Glomerular visceral epithelial cell (primary cell): ENCODE measurements at regions not wholly inside any gene's neighbourhood (a gene's known extent, or its start where the extent isn't known, plus 50 kb on each side); places are given as distances from the start of the nearest gene placed in this dataset.
"Not testable (repeated sequence)": the region's sequence is repeated elsewhere in the genome, so short reads cannot be mapped to it uniquely, and the experiment has no call there.

Experiments
- DNase-seq: peaks from one replicate; pipeline ENCODE4 v3.0.0-alpha.2; 2016; ENCODE audit errors: extremely low spot score

DNA sequence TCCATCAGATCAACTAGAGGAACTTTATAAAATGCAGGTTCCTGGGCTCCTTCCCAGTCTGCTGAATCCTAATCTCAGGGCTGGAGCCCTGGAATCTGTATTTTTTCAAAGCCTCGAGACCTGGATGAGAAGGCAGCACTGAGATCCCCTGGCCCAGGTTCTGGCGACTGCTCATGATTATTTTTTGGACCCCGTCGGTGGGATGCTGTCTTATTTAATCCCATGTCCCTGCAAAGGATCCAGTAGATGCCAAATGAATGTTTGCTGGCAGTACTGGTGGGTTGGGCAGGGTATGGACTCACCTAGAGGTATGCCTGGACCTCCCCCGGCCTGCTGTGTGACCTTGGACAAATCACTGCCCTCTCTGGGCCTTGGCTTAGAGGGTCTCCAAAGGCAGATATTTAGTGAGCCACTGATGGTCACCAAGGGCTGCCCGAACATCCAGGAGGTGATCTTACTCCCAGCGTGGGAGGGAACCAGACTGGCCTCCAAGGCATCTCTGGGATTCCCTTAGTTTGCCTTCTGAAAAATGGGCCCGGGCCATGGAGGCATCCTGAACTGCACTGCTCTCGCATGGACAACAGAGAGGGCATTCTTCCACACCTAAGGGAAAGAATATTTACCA is 91.6 kb upstream of the RUNX3 start:
- DNase-seq, result no peak

DNA sequence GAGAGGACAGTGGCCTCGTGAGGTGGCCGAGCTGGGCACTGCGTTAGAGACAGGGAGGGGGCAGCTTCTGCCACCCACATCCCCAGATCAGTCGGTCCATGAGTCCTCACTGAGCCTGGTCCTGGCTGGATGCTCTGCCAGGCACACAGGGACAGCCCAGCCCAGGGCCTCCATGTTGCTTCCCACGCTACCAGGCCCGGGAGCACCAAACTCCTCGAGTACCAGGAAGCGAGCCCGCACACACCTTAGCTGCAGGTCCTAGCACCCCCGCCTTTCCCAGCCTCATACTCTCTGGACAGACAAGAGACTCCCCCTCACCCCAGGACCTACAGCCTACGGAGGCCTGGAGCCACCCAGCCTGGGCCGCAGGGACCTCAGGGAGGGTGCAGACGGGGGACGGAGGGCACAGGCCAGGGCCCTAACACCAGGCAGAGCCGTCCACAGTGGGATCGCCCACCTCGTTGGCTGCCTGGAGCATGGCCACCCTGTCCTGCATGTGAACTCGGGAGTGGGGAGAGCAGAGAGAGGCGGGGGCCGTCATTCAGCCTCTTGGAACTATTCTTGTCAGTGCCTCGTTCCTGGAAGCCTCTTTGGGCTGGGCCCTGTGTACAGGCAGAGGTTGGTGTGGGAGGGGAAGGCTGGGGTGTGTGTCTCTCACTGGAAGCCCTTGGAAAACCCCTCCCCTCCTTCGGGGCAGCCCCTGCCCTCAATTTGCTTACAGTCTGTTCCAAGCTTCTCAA is 90.9 kb upstream of the RUNX3 start:
- DNase-seq, result no peak

DNA sequence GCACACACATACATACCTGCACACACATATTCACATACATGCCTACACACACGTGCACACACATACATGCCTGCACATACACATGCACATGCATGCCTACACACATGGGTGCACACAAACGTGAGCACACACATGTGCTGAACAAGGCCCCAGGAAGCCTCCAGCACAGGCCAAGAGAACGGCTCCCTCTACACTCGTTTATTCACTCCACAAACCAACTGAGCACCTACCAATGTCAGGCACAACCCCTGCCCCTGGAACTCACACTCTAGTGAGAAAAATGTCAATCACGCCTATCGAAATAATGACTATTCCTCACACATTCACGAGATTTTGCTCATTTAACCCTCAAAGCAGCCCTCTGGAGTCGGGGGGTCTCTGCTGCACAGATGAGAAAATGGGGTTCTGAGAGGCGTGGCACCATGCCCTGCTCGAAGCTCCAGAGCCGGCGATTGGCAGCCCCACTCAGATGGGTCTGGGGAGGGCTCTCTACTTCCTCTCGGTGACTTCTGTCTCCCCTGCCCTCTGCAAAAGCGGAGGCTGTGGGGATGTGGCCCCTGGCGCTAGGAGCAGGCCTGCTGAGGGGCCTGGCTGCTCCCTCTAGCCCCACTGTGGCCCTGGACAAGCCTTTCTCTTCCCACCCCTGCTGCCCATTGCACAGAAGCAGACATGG is 90.2 kb upstream of the RUNX3 start:
- no peak for DNase-seq

DNA sequence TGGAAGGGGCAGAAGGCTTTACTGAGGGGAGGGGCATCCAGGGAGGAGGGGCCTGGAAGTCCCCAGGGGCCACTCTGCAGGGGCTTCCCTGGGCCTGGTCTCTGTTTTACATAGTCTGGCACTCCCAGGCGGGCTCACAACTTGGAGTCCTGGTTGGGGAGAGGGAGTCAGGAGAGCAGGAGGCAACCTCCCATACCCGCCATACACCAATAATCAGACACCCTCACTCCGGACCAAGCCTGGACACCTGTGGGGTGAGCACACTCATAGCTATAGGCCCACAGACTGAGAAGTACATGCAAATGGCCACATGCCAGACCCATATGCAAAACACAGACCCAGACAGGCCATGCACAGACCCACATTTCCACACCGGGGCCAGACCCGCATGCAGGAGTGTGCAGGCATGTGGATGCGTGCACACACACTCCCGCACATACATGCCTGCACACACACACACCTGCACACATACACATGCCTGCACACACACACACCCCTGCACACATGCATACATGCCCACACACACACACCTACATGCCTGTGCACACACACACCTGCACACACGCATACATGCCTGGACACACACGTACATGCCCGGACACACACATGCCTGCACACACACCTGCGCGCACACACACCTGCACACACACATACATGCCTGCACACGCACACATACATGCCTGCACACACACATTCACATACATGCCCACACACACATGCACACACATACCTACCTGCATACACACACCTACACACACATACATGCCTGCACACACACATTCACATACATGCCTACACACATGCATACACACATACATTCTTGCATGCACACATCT is 89.5 kb upstream of the RUNX3 start:
- no peak for DNase-seq

DNA sequence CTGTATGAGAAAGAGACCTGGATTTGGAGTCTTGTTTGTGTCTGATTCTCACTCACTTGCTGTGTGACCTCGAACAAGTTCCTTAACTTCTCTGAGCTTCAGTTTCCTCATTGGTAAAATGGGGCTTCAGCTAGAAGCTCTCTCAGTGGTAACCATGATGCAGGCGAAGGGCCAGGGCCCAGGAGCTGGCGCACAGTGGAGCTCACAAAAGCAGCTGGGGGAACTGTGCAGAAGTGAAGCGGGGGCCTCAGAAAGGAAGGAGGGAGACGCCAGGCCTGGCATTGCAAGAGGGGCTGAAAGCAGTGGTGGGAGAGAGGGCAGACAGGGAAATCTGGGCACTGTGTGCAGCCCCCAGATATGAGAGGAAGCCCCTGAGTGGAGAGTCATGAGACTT is 88.9 kb upstream of the RUNX3 start:
- DNase-seq, result no peak

DNA sequence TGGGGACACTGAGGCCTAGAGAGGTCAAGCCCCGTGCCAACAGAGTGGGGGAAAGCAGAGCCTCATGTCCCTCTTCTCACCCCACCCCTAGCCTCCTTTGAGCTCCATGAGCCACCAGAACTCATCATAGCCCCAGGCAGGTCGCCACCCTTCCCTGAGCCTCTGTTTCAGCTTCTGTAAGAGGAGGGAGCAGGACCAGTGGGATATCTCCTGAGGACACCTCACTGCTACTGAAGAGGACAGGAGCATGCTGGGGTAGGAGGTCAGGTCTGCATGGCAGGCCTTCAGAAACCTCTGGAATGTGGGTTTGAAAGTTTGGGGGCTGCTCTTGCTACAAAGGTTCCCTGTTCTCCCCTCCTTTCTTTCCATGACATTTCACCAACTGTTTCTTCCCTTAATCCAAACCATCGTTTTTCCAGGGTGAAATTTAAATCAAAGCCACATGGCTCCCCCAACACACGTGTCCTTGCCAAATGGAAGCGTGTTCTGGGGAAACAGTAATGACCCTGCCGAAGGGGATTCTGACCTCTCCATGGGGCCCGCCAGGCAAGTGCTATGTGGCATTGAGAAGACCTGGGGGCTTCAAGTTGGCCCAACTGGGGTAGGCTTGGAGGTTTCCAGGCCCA is 88.1 kb upstream of the RUNX3 start:
- no peak for DNase-seq

DNA sequence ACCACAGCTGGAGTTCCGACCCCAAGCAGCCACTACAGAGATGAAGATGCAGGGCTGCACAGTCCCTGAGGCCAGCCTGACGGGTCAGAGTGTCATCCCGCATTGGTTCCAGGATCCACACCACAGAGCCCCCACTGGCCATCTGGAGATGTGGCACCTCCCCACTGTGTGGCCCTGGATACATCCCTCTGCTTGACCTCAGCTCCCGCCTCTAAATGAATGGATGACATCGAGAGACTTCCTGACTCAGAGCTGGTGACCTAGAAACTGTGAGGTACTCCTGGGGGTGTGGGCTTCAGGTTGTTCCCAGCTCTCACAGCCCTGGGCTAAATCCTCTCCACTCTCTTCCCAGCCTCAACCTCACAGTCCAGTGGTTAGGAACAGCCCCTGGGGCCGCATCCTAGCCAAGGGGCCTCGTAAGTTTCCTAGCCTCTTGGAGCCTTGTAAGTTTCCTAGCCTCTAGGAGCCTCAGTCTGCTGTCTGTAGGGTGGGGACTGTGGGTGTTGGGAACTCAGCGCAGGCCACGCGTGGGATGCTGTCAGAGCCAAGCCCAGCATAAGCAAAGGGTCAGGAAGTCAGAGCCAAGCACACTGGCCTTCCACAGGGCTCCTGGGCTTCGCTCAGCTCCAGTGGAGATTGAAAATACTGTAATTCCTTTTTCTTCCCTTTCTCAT is 87.5 kb upstream of the RUNX3 start:
- DNase-seq, result peak; percentile 34

DNA sequence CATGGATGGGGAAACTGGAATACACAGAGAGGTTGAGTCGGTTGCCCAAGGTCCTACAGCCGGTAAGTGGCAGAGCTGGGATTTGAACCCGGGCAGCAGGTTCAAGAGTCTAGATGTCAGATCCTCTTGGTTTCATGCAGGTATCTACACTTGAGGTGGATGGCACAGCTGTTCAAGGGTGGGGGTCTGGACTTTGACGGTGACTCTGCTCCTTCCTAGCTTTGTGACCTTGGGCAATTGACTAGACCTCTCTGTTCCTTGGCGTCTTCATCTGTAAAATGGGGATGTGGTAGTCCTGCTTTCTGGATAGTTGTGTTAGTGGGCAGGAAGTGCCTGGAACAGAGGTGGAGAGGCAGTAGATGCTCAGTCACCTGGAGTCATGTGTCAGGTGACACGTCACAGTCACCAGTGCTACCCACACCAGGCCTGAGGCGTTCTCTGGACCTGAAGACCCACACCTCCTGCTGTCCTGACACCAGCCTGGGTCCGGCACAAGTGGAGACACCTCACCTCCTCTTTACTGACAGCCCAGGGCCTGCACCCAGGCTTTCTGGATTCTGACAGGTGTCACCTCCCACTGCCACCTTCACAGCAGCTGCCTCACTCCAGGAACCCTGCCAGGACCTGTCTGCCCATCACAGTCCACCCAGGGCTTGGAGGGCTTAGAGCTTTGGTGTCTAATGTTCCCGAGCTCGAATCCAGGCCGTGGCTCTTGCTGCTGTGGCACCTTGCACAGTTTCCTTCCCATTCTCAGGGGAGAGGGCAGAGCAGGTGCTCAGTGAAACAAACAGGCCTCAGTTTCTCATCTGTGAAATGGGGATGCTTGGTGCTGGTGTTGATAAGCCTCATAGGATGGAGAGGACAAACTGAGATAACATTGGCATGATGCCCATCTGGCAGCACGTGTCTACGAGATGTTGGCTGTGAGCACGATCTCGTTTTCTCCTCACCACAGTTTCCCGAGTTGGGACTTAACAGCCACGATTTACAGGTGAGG is 83.2 kb upstream of the RUNX3 start:
- DNase-seq, result no peak

DNA sequence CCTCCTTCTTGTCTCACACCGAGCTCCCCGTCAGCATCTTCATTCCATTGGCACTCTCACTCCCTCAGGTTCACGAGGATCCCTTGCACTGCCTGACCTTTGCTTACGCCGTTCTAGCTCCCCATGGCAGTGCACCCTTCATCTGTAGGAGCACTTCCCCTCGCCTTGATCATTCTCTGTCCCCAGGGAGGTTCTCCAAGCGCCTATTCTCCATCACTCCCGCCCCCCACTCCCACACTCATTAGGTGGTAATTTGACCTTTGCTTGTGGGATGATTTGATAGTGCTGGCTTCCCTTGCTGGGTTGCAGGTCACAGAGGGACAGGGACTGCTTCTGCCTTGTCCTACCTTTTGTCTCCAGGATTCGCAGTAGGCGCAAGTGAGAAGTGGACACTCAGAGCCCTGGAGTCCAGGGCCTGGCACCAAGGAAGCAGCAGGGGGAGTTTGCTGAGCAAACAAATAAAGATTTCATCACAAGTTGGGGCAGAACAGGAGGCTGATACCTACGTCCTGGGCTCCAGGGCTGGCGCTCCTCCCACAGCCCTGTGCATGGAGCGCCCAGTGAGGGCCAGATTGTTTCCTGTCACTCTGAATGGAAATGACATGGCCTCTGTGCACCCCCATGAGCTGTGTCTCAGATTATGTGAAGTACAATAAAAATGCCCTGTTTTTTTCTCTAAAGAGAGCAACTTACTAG is 82.0 kb upstream of the RUNX3 start:
- DNase-seq, result no peak

DNA sequence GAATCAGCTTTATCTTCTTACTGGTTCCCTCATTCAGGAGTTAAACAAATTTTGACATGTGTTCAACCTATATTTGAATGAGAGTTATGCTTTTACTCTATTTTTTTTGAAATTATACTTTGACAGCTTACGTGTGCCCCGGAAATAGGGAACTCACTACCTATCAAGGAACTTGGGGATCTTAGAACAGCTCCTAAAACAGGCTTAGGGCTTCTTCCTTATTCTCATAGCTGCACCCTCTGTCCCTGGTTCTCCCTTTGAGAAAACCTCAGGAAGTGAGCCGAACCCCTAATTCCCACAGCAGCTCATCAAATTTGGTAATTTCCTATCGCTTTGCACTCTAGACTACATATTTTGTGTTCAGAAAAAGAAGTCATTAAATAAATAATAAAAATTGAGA is 81.2 kb upstream of the RUNX3 start:
- DNase-seq, result no peak

DNA sequence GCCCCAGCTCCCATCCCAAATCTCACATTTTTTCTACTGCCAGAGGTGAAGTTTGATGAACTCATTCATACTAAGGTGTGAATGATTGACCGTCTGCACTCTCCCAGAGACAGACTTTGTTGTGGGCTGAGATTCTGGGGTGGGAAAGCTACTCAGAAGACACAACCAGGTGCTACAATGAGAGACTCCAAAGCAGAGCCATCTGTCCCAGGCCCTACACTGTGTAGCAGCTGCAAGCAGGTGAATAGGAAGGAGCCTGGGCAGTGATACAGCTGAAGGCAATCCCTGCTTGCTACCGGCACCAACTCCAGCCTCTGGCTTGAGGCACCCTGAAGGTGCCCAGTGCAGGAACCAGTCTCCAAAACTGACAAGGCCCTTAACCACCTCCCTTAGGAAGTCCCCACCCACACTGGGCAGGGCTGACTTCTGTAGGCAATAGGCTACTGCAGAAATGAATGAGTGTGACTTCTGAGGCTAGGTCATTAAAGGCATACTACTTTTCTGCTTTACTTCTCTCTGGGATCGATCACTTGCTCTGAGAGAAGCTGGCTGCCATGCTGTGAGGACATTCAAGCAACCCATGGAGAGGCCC is 79.7 kb upstream of the RUNX3 start:
- no peak for DNase-seq

DNA sequence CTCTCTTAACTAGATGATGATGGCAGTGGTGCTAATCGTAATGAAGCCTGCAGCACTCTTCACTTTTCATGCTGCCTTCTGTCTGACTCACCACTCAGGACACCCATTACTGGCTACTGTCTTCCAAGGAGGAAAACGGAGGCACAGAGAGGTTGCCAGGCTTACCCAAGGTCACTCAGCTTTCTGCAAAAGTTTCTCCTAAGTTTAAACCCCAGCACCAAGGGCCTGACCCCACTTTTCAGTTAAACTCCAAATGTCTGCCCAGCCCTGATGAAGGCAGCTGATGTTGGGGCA is 78.1 kb upstream of the RUNX3 start:
- DNase-seq, result no peak

DNA sequence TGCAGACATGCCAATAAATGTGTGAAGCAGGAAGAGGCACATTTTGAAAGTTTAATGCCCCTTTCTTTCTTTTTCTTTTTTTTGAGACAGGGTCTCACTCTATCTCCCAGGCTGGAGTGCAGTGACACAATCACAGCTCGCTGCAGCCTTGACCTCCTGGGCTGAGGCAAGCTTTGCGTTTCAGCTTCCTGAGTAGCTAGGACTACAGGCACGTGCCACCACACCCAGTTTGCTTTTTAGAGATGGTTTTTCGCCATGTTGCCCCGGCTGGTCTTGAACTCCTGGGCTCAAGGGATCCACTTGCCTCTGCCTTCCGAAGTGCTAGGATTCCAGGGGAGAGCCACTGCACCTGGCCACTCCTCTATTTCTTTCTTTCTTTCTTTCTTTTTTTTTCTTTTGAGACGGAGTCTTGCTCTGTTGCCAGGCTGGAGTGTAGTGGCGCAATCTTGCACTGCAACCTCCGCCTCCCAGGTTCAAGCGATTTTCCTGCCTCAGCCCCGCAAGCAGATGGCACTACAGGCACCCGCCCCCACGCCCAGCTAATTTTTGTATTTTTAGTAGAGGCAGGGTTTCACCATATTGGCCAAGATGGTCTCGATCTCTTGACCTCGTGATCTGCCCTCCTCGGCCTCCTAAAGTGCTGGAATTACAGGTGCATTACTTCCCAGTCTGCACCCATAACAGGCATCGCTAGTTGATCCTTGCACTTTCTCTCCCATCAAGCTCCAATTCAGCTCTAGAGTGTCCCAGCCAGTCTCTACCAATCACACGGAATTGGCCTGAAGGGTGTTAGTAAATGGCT is 77.5 kb upstream of the RUNX3 start:
- DNase-seq, result not testable (repeated sequence)

DNA sequence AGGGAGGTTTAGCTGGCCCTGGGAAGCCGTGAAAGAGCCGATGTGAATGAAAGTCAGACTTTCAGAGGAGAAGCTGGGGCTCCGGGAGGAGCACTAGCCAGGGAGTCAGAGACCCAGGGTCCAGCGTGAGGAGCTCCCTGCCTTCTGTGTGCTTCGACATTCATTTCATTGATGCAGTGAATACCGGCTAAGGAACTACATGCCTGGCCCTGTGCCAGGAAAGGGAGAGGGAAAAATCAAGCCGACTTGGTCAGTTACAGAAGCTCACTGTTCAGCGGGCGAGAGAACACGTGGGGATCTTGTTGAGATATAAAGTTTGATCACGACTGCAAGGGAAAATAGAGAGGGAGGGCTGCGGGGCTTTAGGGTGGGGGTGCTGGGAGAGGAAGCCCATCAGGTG is 76.7 kb upstream of the RUNX3 start:
- no peak for DNase-seq

DNA sequence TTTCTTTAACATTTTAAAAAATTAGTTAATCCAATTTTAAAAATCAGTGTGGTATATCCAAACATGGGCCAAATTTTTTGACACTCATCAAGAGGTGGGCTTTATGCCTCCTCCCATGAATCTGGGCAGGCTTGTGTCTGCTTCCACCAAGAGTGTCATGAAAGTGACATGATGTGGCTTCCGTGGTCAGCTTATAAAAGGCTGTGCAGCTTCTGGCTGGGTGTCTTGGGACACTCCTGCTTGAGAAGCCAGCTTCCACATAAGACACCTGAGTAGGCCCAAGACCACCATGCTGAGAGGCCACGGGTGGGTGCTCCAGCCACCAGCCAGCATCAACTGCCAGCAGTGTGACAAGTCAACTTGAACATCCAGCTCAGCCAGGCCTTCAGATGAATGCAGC is 74.3 kb upstream of the RUNX3 start:
- no peak for DNase-seq

DNA sequence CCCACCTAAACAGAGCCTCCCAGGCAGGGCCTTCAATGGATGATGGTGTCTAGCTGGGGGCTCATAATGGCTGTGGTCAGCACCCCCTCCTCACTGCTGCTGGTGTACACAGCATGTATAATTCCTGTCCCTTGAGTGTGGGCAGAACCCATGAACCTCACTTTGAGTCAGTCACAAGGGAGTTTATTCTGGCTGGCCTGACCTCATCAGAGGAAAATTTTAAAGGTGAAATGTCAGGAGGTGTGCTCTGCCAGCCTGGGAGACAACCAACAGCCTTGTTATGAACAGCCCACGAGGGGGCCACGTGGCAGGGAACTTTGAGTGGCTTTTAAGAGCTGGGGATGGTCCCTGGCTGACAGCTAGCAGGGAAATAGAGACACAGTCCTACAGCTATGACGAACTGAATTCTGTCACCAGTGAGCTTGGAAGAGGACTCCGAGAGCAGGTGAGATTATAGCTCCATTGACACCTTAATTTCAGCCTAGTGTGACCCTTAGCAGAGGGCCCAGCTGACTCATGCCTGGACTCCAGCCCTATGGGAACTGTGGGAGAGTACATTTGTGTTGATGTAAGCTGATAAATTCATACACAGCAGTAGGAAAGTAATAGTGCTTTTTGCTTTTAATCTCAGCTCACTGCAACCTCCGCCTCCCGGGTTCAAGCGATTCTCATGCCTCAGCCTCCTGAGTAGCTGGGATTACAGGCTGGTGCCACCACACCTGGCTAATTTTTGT is 73.5 kb upstream of the RUNX3 start:
- no peak for DNase-seq

DNA sequence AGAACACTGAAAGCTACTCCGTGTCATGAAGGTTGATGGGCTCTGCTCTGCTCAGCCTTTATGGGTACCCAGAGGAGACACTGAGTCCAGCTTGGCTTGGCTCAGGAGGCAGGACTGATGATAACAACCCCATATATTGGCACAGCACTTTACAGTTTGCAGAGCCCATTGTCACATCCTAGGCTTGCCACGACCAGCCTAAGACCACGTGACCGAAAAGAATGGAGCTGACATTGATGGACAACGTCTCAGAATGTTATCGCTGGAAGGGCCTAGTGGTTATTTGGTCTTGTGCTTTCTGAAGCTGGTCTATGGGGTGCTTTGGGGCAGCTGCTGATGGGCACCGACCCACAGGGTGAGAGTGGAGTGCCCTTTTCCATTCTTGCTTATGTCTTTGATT is 72.9 kb upstream of the RUNX3 start:
- DNase-seq, result no peak
